Hematopoietic multipotent progenitor cell treated with erythropoietin and hydrocortisone succinate and interleukin-3 and kit ligand, for 8 days (in vitro differentiated cells): ENCODE measurements at regions not wholly inside any gene's neighbourhood (a gene's known extent, or its start where the extent isn't known, plus 50 kb on each side); places are given as distances from the start of the nearest gene placed in this dataset.
"Not testable (repeated sequence)": the region's sequence is repeated elsewhere in the genome, so short reads cannot be mapped to it uniquely, and the experiment has no call there.

Experiments used
- DNase-seq: peaks from one replicate; pipeline ENCODE4 v3.0.0-alpha.2; 2015

DNA sequence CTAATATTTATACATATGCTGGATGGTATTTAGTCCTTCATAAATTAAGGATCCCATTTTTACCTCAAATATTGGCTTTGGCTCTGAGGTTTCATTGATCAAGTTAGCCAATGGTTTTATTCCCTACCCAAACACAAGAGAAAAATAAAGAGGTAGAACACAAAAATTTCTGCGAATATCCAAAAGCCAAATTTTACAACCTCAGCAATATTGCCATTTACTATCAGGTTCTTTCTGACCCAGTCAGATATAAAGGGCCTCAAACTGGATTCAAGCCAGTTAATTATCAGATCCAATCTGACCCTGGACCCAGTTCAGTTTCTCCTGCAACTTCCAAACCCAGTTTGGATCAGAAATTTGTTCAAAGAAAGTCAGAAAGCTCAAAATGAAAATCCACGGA is 998.1 kb downstream of the SI start:
- no peak for DNase-seq

DNA sequence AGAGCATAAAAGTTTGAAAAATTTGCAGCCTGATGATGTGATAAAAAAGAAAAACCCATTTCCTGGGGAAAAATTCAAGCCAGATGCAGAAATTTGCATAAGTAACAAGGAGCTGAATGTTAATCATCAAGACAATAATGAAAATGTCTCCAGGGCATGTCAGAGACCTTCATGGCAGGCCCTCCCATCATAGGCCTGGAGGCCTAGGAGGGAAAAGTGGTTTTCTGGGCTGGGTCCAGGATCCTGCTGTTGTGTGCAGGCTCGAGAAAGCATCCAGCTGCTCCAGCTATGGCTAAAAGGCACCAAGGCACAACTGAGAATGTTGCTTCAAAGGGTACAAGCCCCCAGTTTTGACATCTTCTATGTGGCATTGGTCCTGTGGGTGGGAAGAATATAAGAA is 1014.0 kb downstream of the SI start:
- DNase-seq: no peak

DNA sequence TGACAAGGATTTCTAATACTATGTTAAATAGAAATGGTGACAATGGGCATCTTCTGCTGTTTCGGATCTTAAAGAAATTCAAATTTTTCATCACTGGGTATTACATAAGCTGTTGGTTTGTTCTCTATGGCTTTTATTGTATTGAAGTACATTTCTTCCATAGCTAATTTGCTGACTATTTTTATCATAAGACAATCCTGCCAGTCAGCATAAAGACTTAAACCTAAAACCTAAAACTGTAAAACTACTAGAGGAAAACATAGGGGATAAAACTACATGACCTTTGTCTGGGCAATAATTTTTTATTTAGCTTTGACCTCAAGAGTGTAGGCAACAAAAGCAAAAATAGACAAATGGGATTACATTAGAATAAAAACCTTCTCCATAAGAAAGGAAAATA is 1017.4 kb downstream of the SI start:
- DNase-seq: no peak

DNA sequence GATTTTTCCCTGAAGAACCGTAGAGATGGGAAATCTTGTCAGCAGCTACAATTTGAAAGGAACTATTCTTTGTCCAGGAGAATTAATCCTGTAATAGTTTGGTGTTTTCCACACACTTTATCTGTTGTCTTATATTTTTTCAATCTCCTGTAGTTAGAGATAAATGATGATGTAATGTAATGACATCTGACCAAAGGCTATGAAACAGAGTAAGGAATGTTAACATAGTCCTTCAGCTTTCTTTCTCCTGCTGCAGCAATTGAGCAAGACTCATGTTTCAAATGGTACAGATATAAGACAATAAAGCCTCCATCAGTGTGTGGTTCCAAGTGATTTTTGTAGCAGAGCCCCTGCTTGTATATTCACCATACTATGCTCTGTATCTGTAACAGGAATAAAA is 1028.4 kb downstream of the SI start:
- no peak for DNase-seq

DNA sequence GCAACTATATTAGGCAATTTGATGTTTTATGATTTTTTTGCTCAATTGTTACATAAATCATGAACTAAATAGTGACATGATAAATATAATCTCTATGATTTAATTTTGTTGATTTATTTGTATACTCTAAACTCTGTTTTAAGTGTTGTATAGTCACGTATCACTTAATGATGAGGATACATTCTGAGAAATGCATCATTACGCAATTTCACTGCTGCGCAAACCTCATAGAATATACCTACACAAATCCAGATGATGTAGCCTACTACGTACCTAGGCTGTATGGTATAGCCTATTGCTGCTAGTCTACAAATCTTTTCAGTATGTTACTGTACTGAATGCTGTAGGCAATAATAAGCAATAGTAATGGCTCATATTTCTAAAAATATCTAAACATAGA is 1029.8 kb downstream of the SI start:
- DNase-seq: no peak

DNA sequence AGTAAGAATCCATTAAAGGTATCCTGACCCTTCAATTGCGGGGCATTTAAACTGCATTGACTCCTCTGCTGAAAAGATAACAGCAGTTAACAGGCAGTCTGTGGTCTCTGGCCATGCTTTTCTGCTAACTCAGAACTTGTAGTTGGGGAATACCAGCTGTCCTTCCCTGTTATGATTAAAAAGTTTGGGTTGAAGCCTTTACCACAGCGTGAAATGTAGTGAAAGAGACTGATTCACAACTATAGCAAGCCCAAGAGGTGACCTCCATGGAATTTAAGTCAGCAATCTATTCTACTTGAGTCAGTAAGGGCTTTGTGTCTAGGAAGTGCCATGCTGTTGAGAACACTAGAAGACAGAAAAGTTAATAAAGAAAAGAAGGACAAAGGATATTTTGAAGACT is 1037.3 kb downstream of the SI start:
- no peak for DNase-seq

DNA sequence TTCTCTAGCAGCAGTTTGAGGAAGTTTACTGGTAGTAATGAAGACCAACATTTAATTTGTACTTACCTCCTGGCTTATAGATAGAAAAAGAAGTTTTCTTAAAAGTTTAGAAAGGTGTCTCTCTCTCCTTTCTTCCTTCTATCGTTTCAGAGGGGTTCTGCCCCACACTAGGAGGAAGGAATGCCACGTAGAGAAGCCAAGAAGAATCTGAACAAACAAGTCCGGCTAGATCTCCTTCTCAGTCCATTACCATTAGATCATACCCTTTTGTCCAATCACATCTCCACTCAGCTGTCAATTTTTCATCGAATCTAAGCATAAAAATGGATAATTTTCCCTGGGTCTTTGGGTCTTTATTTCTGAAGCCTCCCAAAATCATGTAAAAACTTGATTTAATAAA is 1048.1 kb downstream of the SI start:
- DNase-seq: no peak

DNA sequence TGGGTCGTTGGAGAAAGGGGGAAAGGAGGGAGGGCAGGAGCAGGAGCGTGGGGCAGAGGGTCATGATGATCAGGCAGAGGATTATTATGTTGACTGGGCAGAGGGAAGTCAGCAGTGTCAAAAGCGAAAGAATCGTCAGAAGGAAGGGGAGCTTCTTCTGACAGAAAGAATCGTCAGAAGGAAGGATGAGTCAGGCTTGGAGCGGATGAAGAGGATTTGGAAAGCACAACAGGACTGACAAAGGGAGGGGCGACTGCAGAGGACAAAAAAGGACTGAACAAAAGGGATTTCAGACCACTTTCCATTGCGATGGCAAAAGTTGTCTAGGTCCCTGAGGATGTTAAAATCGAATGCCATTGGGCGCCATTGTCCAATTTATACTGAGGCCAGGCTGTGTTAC is 1053.5 kb downstream of the SI start:
- no peak for DNase-seq

DNA sequence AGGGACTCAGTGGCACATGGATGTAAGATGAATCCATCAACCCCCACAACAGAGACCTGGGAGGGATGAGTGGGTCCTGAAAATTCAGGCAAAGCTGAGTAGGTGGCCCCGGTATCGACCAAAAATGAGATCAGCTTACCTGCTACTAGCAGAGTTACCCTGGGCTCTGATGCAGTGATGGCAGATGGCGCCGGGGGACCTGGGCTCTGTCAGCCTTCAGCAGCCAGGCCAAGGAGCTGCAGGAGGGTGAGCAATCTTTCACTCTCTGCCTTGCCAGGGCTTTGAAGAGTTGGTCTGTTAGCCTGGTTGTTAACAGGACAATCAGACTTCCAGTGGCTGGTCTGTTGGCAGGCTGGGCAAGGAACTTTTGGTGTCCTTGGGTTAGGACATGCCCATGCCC is 1054.8 kb downstream of the SI start:
- DNase-seq: no peak

DNA sequence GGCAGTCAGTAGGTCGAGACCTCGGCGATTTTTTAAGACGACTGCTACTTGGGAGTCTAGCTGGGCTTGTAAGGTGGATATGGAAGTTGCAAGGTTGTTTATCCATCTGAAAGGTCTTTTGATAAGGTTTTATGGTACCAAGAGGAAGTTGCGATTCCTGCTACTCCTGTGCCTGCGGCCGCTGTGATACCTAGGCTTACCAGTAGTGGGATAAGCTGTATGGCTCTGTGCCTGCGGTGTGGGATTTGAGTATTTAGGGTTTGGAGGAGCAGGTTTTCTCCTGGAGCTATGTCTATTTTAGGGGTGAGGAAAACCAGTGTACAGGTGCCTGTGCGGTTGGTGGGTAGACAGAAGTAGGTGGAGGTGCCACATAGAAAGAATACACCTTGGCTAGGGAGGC is 1059.8 kb downstream of the SI start:
- DNase-seq: no peak

DNA sequence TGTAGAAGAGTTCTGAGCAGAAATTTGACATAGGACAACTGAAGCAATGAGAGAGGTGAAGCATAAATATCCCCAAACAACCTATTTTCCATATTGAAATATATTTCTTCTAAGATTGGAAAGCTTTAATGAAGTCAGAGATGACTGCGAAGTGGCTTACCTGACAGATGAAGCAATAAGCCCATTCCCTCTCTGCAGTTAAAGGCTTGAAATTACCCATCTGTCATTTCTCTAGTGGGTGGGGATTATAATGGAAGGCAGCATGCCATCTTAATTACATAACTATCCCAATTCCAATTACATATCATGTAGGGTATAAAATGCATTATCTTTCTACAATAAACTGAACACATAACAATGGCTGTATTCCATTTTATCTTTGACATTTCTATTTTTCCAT is 1070.5 kb downstream of the SI start:
- no peak for DNase-seq

DNA sequence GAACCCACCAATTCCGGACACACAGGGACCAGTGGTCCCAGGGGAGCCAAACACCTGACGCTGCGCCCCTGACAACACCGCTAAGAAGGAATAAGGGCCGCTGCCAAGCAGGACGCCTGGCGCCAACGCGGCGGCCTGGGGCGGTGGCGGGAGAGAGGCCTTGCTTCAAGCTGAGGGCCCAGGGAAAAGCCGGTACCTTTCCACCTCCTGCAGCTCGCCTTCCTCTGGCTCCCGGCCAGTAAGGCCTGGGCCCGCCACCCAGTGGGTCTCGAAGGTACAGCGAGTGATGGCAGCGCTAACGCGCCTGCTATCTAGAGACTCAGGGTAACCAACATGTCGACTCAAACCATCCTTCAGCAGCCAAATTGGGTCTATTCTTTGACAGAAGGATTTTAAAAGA is 1074.1 kb downstream of the SI start:
- no peak for DNase-seq

DNA sequence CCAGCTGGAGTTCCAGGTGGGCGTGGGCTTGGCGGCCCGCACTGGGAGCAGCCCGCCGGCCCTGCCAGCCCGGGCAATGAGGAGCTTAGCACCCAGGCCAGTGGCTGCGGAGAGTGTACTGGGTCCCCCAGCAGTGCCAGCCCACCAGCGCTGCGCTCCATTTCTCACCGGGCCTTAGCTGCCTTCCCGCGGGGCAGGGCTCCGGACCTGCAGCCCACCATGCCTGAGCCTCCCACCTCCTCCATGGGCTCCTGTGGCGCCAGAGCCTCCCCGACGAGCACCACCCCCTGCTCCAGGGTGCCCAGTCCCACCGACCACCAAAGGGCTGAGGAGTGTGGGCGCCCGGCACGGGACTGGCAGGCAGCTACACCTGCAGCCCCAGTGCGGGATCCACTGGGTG is 1075.3 kb downstream of the SI start:
- DNase-seq: not testable (repeated sequence)

DNA sequence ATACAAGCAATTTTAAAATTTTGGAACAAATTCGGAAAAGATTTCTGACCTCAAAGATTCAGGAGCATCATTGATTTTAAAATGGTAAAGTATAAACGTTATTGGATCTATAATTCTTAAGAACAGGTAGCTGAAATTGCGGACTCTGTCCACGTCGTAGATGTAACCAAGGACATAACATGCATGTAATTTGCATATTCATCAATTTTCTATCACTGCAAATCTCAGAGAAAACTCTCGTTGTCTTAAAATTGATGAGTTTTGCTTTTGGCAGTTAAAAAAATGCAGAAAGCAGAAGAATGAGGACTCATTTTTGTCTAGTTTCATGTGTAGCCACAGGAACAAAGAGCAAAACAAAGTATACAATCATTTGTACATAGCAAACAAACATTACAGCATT is 1094.4 kb downstream of the SI start:
- no peak for DNase-seq

DNA sequence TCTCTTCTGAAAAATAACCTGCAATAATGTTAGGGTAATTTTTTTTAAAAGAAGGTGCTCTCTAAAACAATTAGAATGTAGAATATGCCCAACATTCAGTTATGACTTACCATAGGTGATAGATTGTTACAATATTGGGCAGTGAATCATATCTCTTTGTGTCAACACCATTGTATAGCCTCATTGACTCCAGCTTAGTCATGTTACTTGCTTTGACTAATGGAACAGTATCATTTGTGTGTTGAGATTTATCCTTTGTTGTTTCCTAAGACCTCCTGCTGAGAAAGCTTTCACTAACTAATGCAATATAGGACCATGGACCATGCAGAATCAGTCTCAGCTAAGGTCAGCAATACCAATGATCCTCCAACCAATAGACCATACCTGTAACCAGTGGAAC is 1106.4 kb downstream of the SI start:
- DNase-seq: no peak

DNA sequence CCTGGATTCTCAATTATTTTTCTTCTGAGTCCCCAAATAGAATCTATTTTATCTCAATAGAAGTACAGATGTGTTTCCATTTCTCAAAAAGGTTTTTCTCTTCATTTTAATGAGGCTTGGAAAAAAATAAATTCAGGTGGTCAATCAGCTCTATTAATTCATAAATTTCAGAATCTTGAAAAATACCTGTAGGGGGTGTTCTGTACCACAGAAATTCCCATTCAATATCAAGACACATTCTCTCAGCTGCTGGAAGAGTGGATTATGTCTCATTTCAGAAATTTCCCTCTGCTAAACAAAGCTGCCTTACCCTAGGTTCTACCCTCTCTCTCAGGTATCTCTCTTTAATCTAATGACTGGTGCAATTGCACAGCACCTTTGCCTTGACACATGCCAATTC is 1121.2 kb downstream of the SI start:
- DNase-seq: no peak

DNA sequence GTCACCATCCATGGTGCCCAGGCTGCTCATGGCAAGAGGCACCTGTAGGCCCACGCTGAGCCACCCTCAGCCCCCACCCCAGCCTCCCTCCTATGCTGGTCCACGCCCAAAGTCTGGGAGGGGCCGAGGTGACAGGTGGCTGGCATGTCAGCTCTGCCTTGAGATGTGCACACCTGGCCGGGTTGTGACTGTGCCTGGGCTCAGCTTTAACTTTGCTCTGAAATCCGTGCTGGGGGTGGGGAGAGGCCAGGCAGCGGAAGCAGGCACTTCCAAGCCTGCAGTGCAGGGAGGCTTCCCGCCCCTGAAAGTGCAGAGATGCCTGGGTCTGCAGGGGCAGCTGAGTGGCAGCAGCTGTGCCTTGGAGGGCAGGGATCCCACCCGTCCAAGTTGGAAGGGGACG is 1124.8 kb downstream of the SI start:
- DNase-seq: no peak

DNA sequence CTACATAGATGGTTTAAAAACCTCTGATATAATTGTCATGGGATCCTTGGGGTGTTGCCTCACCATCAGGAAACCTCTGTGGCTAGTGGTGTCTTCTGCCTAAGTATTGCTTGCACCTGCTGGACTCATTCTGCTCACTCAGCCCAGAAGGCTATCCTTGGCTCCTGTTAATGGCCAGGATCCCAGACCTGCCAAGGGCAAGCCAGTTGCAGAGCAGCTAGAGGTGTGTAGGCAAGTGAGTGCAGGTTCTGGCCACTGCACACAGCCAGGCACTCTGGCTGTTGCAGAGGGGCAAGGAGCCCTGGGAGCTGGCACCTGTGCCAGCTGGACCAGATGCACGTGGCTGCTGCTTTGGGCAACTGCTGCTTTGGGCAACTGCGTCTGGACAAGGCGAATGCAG is 1125.8 kb downstream of the SI start:
- DNase-seq: no peak

DNA sequence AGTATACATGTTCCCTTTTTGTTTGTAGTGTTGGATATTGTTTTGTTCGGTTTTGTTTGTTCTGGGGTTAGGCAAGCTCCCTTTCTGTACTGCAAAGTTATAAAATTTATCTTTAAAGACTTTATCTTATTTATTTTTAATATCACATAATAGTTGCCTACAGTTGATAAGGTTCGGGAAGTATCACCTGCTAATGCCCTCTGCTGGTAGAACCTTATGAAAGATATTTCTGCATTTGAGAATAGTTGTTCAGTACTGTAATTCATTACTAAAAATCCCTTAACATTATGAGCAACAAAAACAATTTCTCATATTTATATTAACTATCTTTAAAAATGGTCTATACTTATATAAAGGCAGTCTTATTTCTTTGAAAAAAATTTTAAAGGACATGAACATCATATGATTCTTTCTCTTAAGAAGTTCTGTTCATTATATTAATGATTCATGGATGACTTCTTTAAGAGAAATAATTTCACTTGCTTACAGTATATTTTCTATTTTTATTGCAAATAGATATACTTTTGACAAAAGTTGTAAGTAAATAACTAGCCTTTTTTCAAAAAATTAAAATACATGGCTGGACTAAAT is 1126.8 kb downstream of the SI start:
- DNase-seq: peak; percentile 2

DNA sequence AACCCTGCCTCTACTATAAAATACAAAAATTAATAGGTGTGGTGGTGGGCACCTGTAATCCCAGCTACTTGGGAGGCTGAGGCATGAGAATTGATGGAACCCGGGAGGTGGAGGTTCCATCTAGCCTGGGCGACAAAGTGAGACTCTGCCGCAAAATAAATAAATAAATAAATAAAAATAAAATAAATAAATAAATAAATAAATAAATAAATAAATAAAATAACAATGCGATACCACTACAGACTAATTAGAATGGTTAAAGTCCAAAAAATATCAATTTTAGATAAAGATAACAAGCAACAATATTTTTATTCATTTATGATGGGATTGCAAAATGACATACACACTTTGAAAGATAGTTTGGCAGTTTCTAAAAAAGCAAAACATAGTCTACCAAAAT is 1131.5 kb downstream of the SI start:
- DNase-seq: no peak

DNA sequence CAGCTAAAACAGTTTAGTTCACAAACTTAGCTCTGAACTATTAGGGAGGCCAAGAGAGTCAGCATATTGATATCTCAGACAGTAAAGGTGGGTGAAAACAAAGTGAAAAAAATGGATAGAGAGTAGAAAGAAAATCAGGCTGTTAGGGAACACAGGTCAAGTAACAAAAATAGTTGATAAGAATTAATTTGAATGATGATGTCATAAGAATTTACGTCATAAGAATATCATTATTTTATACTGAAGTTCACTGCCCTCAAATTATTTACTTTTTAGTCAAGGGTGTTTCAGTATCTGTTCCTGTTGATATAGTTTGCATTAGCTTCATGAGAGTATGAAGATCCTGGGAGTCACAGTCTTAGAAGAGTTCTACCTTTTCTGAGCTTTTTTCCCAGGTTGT is 1134.6 kb downstream of the SI start:
- DNase-seq: no peak

DNA sequence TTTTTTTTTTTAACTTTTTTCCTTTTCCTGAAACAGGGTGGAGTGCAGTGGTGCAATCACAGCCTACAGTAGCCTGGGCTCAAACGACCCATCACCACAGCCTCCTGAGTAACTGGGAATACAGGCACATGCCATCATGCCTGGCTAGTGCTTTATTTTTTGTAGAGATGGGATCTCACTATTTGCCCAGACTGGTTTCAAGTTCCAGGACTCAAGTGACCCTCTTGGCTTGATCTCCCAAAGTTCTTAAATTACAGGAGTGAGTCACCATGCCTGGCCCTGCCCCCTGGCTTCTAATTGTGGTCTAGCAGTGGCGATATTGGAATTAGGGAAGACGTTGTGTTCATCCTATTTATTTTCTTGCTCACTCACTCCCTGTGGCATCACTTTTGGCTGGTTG is 1138.4 kb downstream of the SI start:
- no peak for DNase-seq

DNA sequence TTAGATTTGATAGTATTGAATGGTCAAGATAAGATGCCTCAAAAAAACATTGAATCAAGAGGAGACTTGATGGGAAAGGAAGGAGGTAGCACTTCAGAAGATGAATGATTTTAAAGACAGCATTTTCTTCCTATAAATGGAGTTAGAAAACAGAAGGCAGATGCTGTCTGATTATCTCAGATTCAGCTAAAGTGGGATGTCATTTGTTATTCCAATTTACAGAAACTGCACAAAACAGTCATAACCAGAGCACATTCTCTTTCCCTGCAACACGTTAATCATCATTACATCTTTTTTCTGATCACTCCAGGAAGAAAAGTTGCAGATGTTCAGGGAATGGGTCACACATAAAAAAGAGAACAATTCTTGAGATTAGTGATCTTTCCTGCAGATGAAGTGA is 1141.8 kb downstream of the SI start:
- no peak for DNase-seq

DNA sequence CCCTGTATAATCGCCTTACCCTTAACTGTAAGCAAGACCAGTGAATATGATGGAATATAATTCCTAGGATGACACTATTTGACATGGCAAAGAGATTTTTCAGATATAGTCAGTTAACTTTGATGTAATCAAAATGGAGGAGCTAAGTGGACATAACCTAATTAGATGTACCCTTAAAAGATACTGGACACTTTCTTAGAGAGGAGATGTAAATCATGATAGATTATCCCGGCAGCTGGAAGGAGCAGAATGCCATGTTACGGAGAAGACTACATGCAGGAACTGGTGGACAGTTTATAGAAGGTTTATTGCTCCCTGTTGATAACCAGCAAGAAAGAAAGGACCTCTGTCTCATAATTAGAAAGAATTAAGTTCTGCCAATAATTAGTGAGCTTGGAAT is 1142.9 kb downstream of the SI start:
- no peak for DNase-seq

DNA sequence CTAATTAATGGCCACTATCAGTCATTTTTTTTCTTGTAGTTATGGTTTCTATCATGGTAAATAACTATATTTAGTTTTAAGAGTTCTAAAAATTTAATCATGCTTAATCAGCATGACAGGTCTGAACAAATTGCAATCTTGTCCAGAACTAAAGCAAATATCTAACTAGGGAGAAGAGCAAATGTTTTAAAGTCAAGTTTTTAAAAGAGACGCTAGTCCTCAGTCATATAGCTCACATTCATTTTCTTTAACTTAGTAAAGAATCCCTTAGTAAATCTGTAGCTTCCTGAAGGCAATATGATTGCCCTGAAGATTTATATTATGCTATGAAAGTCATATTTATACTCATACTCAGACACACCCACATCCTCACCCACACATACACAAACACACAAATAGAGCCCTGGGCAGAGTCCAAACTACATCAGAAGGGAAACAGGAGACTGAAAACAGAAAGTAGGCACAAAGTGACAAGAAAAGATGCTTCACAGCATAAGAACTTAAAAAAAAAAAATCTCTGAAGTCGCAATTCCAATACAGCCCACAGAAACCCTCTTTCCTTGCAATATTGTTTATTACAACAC is 1149.1 kb downstream of the SI start:
- DNase-seq: no peak

DNA sequence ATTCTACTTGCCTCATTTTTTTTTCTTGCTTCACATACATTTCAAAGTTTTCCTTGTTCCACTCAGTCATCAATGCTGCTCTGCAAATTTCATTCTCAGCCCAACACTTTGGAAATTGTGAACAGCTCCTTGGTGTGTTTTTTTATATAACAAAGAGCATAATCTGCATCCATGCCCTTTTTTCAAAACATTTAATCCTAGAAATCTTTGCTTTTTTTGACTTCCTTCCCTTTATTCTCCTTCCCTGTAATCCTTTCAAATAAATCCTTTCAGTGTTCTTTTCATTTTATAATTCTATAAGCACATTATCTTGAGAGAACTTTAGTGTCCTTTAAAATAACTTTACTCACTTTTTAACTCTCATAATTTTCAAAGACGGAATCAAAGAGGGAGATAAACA is 1150.8 kb downstream of the SI start:
- DNase-seq: no peak
